IMR-90 (cell line): ENCODE measurements at regions not wholly inside any gene's neighbourhood (a gene's known extent, or its start where the extent isn't known, plus 50 kb on each side); places are given as distances from the start of the nearest gene placed in this dataset.

ENCODE experiments used
- ATAC-seq: fragments of 200-7000 bp; cut with Tn5 transposase; 2 replicates; pipeline ENCODE4 v1.9.1; 2020; ENCODE audit warnings: low read depth, mild to moderate bottlenecking, moderate library complexity
- BruUV-seq: library from RNA; stranded (reverse); fragments of 400-500 nt; replicated peaks from 2 replicates; lab custom pipeline; 2021; lab: Mats Ljungman, UMichigan
- CTCF ChIA-PET: fragments of 300-600 bp; formaldehyde crosslinking; extraction: SDS; loops from one replicate; lab custom pipeline; 2021; ENCODE audit warnings: antibody characterized with exemption; lab: Yijun Ruan, JAX
- POLR2A ChIA-PET: fragments of 300-600 bp; sonication (Branson Sonifier 250); formaldehyde crosslinking; loops from one replicate; lab custom pipeline; 2022; ENCODE audit warnings: antibody characterized with exemption; ENCODE audit not compliant: unreplicated experiment; lab: Charles Lee
- DNase-seq: peaks from one replicate; pipeline ENCODE4 v3.0.0; 2013
- H2AFZ ChIP-seq: replicated peaks from 2 replicates; pipeline ENCODE3; 2013; ENCODE audit warnings: low read length, mild to moderate bottlenecking; ENCODE audit not compliant: poor library complexity
- H2AK5ac ChIP-seq: 2 replicates; pipeline ENCODE4 v1.6.1; 2013; ENCODE audit warnings: low read depth, low read length, inconsistent platforms
- H2AK9ac ChIP-seq: replicated peaks from 2 replicates; pipeline ENCODE3; 2013; ENCODE audit warnings: mild to moderate bottlenecking, low read depth, low read length, moderate library complexity; ENCODE audit not compliant: poor library complexity
- H2BK120ac ChIP-seq: 2 replicates; pipeline ENCODE4 v1.6.1; 2013; ENCODE audit warnings: low read depth, low read length, inconsistent platforms
- H2BK15ac ChIP-seq: 3 replicates; pipeline ENCODE4 v1.6.1; 2013; ENCODE audit warnings: low read depth, low read length, inconsistent platforms
- H2BK20ac ChIP-seq: 2 replicates; pipeline ENCODE4 v1.6.1; 2013; ENCODE audit warnings: low read depth, mild to moderate bottlenecking, inconsistent platforms, low read length, moderate library complexity
- H2BK5ac ChIP-seq: 2 replicates; pipeline ENCODE4 v1.6.1; 2013; ENCODE audit warnings: mild to moderate bottlenecking, low read depth, low read length, inconsistent platforms; ENCODE audit not compliant: poor library complexity, severe bottlenecking
- H3K14ac ChIP-seq: replicated peaks from 2 replicates; pipeline ENCODE4 v1.6.1; 2013; ENCODE audit warnings: low read depth, low read length, inconsistent platforms
- H3K18ac ChIP-seq: 2 replicates; pipeline ENCODE4 v1.6.1; 2013; ENCODE audit warnings: low read depth, low read length, control low read depth
- H3K23ac ChIP-seq: 2 replicates; pipeline ENCODE4 v1.6.1; 2013; ENCODE audit warnings: low read depth, low read length, inconsistent platforms
- H3K27ac ChIP-seq: 2 replicates; pipeline ENCODE4 v1.5.1; 2013; ENCODE audit warnings: mild to moderate bottlenecking, control low read depth, low read length; ENCODE audit not compliant: insufficient read depth
- H3K27me3 ChIP-seq: 2 replicates; pipeline ENCODE4 v1.6.1; 2013; ENCODE audit warnings: low read length; ENCODE audit not compliant: control insufficient read depth, insufficient read depth
- H3K36me3 ChIP-seq: 2 replicates; pipeline ENCODE4 v1.6.1; 2013; ENCODE audit warnings: low read length, mixed read lengths; ENCODE audit not compliant: control insufficient read depth, insufficient read depth
- H3K4ac ChIP-seq: 2 replicates; pipeline ENCODE4 v1.6.1; 2013; ENCODE audit warnings: low read depth, low read length, inconsistent platforms
- H3K4me1 ChIP-seq: 2 replicates; pipeline ENCODE4 v1.6.1; 2013; ENCODE audit warnings: low read length, mixed read lengths; ENCODE audit not compliant: control insufficient read depth, insufficient read depth
- H3K4me2 ChIP-seq: 2 replicates; pipeline ENCODE4 v1.6.1; 2013; ENCODE audit warnings: low read depth, mild to moderate bottlenecking, control low read depth, low read length, moderate library complexity
- H3K4me3 ChIP-seq: 2 replicates; pipeline ENCODE4 v1.5.1; 2013; ENCODE audit warnings: low read depth, mild to moderate bottlenecking, control low read depth, low read length, moderate library complexity; ENCODE audit not compliant: insufficient read depth
- H3K56ac ChIP-seq: 2 replicates; pipeline ENCODE4 v1.6.1; 2013; ENCODE audit warnings: low read length, inconsistent platforms; ENCODE audit not compliant: insufficient read depth; ENCODE audit errors: extremely low read depth
- H3K79me1 ChIP-seq, 2 experiments: 2 replicates each; pipeline ENCODE4 v1.6.1; 2013; ENCODE audit warnings: low read length in 2 of 2, inconsistent platforms in 1 of 2, low read depth in 1 of 2
- H3K9ac ChIP-seq: 2 replicates; pipeline ENCODE4 v1.6.1; 2013; ENCODE audit warnings: low read depth, low read length, control low read depth
- H3K9me1 ChIP-seq: 2 replicates; pipeline ENCODE4 v1.6.1; 2013; ENCODE audit warnings: low read length, inconsistent platforms; ENCODE audit not compliant: insufficient read depth
- H3K9me3 ChIP-seq: 2 replicates; pipeline ENCODE4 v1.6.1; 2013; ENCODE audit warnings: low read length; ENCODE audit not compliant: control insufficient read depth, insufficient read depth
- H4K20me1 ChIP-seq: 2 replicates; pipeline ENCODE4 v1.6.1; 2013; ENCODE audit warnings: low read length, inconsistent platforms; ENCODE audit not compliant: insufficient read depth
- H4K5ac ChIP-seq: 2 replicates; pipeline ENCODE4 v1.6.1; 2013; ENCODE audit warnings: mild to moderate bottlenecking, low read depth, low read length, control low read depth
- H4K8ac ChIP-seq, 2 experiments: 2 replicates each; pipeline ENCODE4 v1.6.1; 2013; ENCODE audit warnings: low read depth in 2 of 2, low read length in 2 of 2, control low read depth in 1 of 2, inconsistent platforms in 1 of 2
- H4K91ac ChIP-seq: 2 replicates; pipeline ENCODE4 v1.6.1; 2013; ENCODE audit warnings: low read depth, low read length, inconsistent platforms; ENCODE audit not compliant: insufficient read depth
- FOS ChIP-seq: fragments of 150-350 bp; IDR thresholded peaks from 2 replicates; pipeline ENCODE4 v1.6.1; 2016; ENCODE audit warnings: low read depth, low read length
- RFX5 ChIP-seq: IDR thresholded peaks from 2 replicates; pipeline ENCODE4 v1.8.0; 2012; ENCODE audit warnings: low read depth, mild to moderate bottlenecking, low read length, moderate library complexity
- WGBS, 2 experiments: methylation state at CpG; one replicate each; pipeline versions ENCODE4 v1.1.5 to v1.1.7; 2013; ENCODE audit warnings: missing lambda C conversion rate in 2 of 2; ENCODE audit not compliant: insufficient read length in 1 of 2; ENCODE audit errors: extremely low coverage in 2 of 2; 5-methylcytosine and 5-hydroxymethylcytosine counted together
- dilution Hi-C: fragments of 300-500 bp; cut with HindIII; formaldehyde crosslinking; loops from one replicate; pipeline ENCODE4 v1.14.3; 2018; ENCODE audit warnings: low sequenced_read_pairs; ENCODE audit not compliant: unreplicated experiment
- in situ Hi-C: fragments of 300-500 bp; cut with MboI; formaldehyde crosslinking; loops from 3 replicates; pipeline ENCODE4 v1.14.3; 2019; ENCODE audit warnings: low sequenced_read_pairs, inconsistent platforms, mixed read lengths
- intact Hi-C: fragments of 100-400 bp; cut with micrococcal nuclease; formaldehyde crosslinking; loops from 2 replicates; pipeline ENCODE4 v1.10.0; 2022

- Histone ChIP-seq H3K4ac (peak overlapping the region; percentile 54; the same call in 1 of the 2 replicates), H3K56ac (no peak overlapping the region), H2BK15ac (no peak overlapping the region; the same call in 2 of the 3 replicates), H3K79me1 (no peaks in the 10 kb centered on the region), H2AK9ac (no peak overlapping the region), H2BK5ac (no peak overlapping the region), H3K4me2 (no peak overlapping the region), H3K14ac (no peak overlapping the region), H3K9ac (no peak overlapping the region), H3K4me3 (no peak overlapping the region), H4K20me1 (no peaks in the 10 kb centered on the region), H4K5ac (no peak overlapping the region), H3K18ac (no peak overlapping the region), H3K9me1 (no peaks in the 10 kb centered on the region), H4K8ac (no peak overlapping the region; a peak in 1 of 4 replicates), H3K27me3 (no peaks in the 10 kb centered on the region), H4K91ac (no peak overlapping the region; the same call in 1 of the 2 replicates), H2AFZ (no peak overlapping the region), H3K9me3 (no peaks in the 10 kb centered on the region), H3K4me1 (peaks cover 2% of the 10 kb centered on the region; the same call in 1 of the 2 replicates), H2AK5ac (peak overlapping the region; percentile 79), H3K27ac (no peak overlapping the region), H3K23ac (no peak overlapping the region), H3K36me3 (no peaks in the 10 kb centered on the region), H2BK20ac (peak overlapping the region; percentile 56; the same call in 1 of the 2 replicates), H2BK120ac (0 out of 2 replicates have a peak overlapping the region, but pooled peaks have one; percentile 26)
- in situ Hi-C loops (loop anchor here (10.0 kb wide), 2 partner anchors 139 to 659 kb away; no protein-coding TSS in a partner anchor), dilution Hi-C loops (no loop called here), intact Hi-C loops (loop anchor here (5.0 to 10.0 kb wide), 3 partner anchors 319 to 1239 kb away; no protein-coding TSS in a partner anchor)
- no peak for TF ChIP-seq RFX5
- TF ChIP-seq FOS = no peak
- CTCF ChIA-PET = no interaction called here
- no CpG with 5 or more reads among the region's 2 CpGs for WGBS, 2 experiments
- no peak for DNase-seq
- BruUV-seq = no TSS peak
- POLR2A ChIA-PET = no interaction called here
- ATAC-seq = no peak
Measured at GRCh38 chr9:81844131-81844567, 84.1 kb upstream of the SPATA31D4 start.
